Keratinocyte (primary cell): ENCODE measurements at regions not wholly inside any gene's neighbourhood (a gene's known extent, or its start where the extent isn't known, plus 50 kb on each side); places are given as distances from the start of the nearest gene placed in this dataset.
A peak's percentile ranks its signal among the peaks of the same experiment; 100 is the strongest.

ENCODE experiments used
- DNase-seq: peaks from one replicate; pipeline ENCODE4 v3.0.0-alpha.2; 2011; ENCODE audit warnings: low read depth, missing footprints, low spot score
- FAIRE-seq: peaks from 2 replicates; lab custom pipeline; 2011; peaks lifted over from hg19 to GRCh38; lab: Jason Lieb, UNC
- H2AFZ ChIP-seq: 2 replicates; pipeline ENCODE4 v1.6.0; 2012; ENCODE audit warnings: low read length, control low read depth, inconsistent platforms; ENCODE audit not compliant: control insufficient read depth
- H3K27ac ChIP-seq: 2 replicates; pipeline ENCODE4 v1.5.1; 2011; ENCODE audit warnings: low read length; ENCODE audit not compliant: control insufficient read depth, insufficient read depth
- H3K27me3 ChIP-seq: 3 replicates; pipeline ENCODE4 v1.6.0; 2011; ENCODE audit warnings: low read length; ENCODE audit not compliant: control insufficient read depth, insufficient read depth; ENCODE audit errors: extremely low read depth
- H3K36me3 ChIP-seq, 2 experiments: 2 replicates in 1 of 2; 3 replicates in 1 of 2; pipeline ENCODE4 v1.5.1; 2011; ENCODE audit warnings: low read length in 2 of 2, mild to moderate bottlenecking in 1 of 2; ENCODE audit not compliant: control insufficient read depth in 2 of 2, insufficient read depth in 2 of 2; ENCODE audit errors: extremely low read depth in 1 of 2
- H3K4me1 ChIP-seq: 3 replicates; pipeline ENCODE4 v1.5.1; 2011; ENCODE audit warnings: low read length; ENCODE audit not compliant: control insufficient read depth, insufficient read depth; ENCODE audit errors: extremely low read depth
- H3K4me2 ChIP-seq: 3 replicates; pipeline ENCODE4 v1.6.0; 2011; ENCODE audit warnings: low read depth, low read length; ENCODE audit not compliant: control insufficient read depth, insufficient read depth; ENCODE audit errors: extremely low read depth
- H3K4me3 ChIP-seq, 3 experiments: fragments of 200-600 bp in 1 of 3; sonication (generic) in 1 of 3; 2 replicates in 2 of 3; 3 replicates in 1 of 3; pipeline ENCODE4 v1.5.1; 2011 to 2016; ENCODE audit warnings: low read length in 3 of 3, mild to moderate bottlenecking in 3 of 3, control low read depth in 2 of 3, inconsistent platforms in 1 of 3, low read depth in 1 of 3, mixed read lengths in 1 of 3, mixed run types in 1 of 3, moderate library complexity in 1 of 3; ENCODE audit not compliant: control insufficient read depth in 2 of 3, insufficient read depth in 2 of 3; ENCODE audit errors: extremely low read depth in 1 of 3
- H3K79me2 ChIP-seq: 2 replicates; pipeline ENCODE4 v1.6.0; 2012; ENCODE audit warnings: low read length; ENCODE audit not compliant: control insufficient read depth, insufficient read depth
- H3K9ac ChIP-seq: 3 replicates; pipeline ENCODE4 v1.6.0; 2011; ENCODE audit warnings: low read length; ENCODE audit not compliant: control insufficient read depth, insufficient read depth; ENCODE audit errors: extremely low read depth
- H3K9me1 ChIP-seq: 3 replicates; pipeline ENCODE4 v1.6.0; 2011; ENCODE audit warnings: low read length; ENCODE audit not compliant: control insufficient read depth, insufficient read depth; ENCODE audit errors: extremely low read depth
- H3K9me3 ChIP-seq: 2 replicates; pipeline ENCODE4 v1.5.1; 2012; ENCODE audit warnings: low read depth, low read length; ENCODE audit not compliant: control insufficient read depth
- H4K20me1 ChIP-seq: 3 replicates; pipeline ENCODE4 v1.6.0; 2011; ENCODE audit warnings: low read length; ENCODE audit not compliant: control insufficient read depth, insufficient read depth; ENCODE audit errors: extremely low read depth
- CTCF ChIP-seq, 3 experiments: IDR thresholded peaks in 1 of 3; conservative IDR thresholded peaks in 1 of 3; optimal IDR thresholded peaks in 1 of 3; 2 replicates in 2 of 3; 3 replicates in 1 of 3; pipeline versions ENCODE3 to v1.5.1; 2011; ENCODE audit warnings: low read length in 3 of 3, mild to moderate bottlenecking in 3 of 3, moderate library complexity in 2 of 3, control low read depth in 1 of 3, inconsistent platforms in 1 of 3; ENCODE audit not compliant: insufficient read depth in 2 of 3; ENCODE audit errors: extremely low read depth in 1 of 3
- EZH2 ChIP-seq: IDR thresholded peaks from one replicate; pipeline ENCODE4 v1.6.1; 2012; ENCODE audit warnings: inconsistent platforms, mild to moderate bottlenecking, low read length, moderate library complexity
- dilution Hi-C: fragments of 300-500 bp; cut with MboI; formaldehyde crosslinking; loops from one replicate; pipeline ENCODE4 v1.7.0; 2020; ENCODE audit warnings: low sequenced_read_pairs; ENCODE audit not compliant: extremely low pct_ligation_motif_present

GRCh38 chr6:28658475-28659249, 133.0 kb downstream of the GPX5 start:
- no peak for DNase-seq
- dilution Hi-C loops, result no loop called here
- Histone ChIP-seq H2AFZ (no peak overlapping the region), H3K9me1 (no peaks in the 10 kb centered on the region), H3K4me1 (peaks cover 9% of the 10 kb centered on the region), H3K4me3 (peak overlapping the region; percentile 3 to 67 (median 39)), H3K4me2 (peak overlapping the region; percentile 82), H3K79me2 (no peaks in the 10 kb centered on the region), H3K36me3 (no peaks in the 10 kb centered on the region), H3K9me3 (no peaks in the 10 kb centered on the region), H3K9ac (no peak overlapping the region), H3K27me3 (peaks cover 16% of the 10 kb centered on the region), H4K20me1 (no peaks in the 10 kb centered on the region), H3K27ac (no peak overlapping the region)
- FAIRE-seq, result no peak
- TF ChIP-seq CTCF (optimal IDR thresholded peaks at IDR 0.05 in 1 of 3, IDR thresholded peaks at IDR 0.05 in 1 of 3, conservative IDR thresholded peaks at IDR 0.05 in 1 of 3; ENCODE audit: extremely low read depth in 1 of 3, insufficient read depth in 2 of 3, low read length in 3 of 3) (no peak), EZH2 (no peak)

- no peak overlapping the region for H3K9ac ChIP-seq
- H2AFZ ChIP-seq, result no peak overlapping the region
- no peaks in the 10 kb centered on the region for H3K9me3 ChIP-seq
- H3K36me3 ChIP-seq, result no peaks in the 10 kb centered on the region
- dilution Hi-C loops, result no loop called here
- no peaks in the 10 kb centered on the region for H4K20me1 ChIP-seq
- no peak for DNase-seq
- H3K9me1 ChIP-seq, result no peaks in the 10 kb centered on the region
- peak overlapping the region in 1 of 3 experiments; percentile 67 for H3K4me3 ChIP-seq
- no peak for FAIRE-seq
- H3K27me3 ChIP-seq, result peaks cover 16% of the 10 kb centered on the region
- no peak overlapping the region for H3K27ac ChIP-seq
- H3K79me2 ChIP-seq, result no peaks in the 10 kb centered on the region
- peak overlapping the region; percentile 82 for H3K4me2 ChIP-seq
- TF ChIP-seq EZH2 (no peak), CTCF (optimal IDR thresholded peaks at IDR 0.05 in 1 of 3, IDR thresholded peaks at IDR 0.05 in 1 of 3, conservative IDR thresholded peaks at IDR 0.05 in 1 of 3; ENCODE audit: extremely low read depth in 1 of 3, insufficient read depth in 2 of 3, low read length in 3 of 3) (no peak)
- peaks cover 9% of the 10 kb centered on the region for H3K4me1 ChIP-seq
Observed at GRCh38 chr6:28659250-28659566, 133.5 kb downstream of the GPX5 start.
